GM20000 (cell line): ENCODE measurements at regions not wholly inside any gene's neighbourhood (a gene's known extent, or its start where the extent isn't known, plus 50 kb on each side); places are given as distances from the start of the nearest gene placed in this dataset.
A peak's percentile ranks its signal among the peaks of the same experiment; 100 is the strongest.
"Not testable (repeated sequence)": the region's sequence is repeated elsewhere in the genome, so short reads cannot be mapped to it uniquely, and the experiment has no call there.

Experiments
- DNase-seq: peaks from one replicate; pipeline ENCODE4 v3.0.0; 2012; ENCODE audit warnings: low spot score
- TF ChIP-seq, protein P1 (sequence below): IDR thresholded peaks from 2 replicates; pipeline ENCODE4 v1.5.1; 2012; ENCODE audit warnings: mild to moderate bottlenecking, control low read depth; ENCODE audit errors: extremely low read depth, missing control alignments

DNA sequence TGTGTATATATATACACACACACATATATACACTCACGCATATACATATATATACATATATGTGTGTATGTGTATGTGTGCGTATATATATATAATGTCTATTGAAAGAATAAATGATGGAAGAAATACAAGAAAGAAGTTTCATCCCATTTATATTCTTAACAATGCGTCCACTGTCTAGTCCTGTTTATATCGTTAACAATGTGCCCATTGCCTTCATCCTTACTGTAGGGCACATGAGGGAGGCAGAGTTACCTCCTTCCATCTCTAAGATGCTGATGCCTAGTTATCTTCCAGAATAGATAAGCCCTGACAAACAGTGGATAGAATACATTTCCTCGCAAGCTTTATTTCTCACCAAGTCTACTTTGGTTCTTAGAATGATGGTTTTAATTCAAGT, 389.8 kb upstream of the SEMA6A start:
- no peak for DNase-seq
- TF ChIP-seq, protein P1, sequence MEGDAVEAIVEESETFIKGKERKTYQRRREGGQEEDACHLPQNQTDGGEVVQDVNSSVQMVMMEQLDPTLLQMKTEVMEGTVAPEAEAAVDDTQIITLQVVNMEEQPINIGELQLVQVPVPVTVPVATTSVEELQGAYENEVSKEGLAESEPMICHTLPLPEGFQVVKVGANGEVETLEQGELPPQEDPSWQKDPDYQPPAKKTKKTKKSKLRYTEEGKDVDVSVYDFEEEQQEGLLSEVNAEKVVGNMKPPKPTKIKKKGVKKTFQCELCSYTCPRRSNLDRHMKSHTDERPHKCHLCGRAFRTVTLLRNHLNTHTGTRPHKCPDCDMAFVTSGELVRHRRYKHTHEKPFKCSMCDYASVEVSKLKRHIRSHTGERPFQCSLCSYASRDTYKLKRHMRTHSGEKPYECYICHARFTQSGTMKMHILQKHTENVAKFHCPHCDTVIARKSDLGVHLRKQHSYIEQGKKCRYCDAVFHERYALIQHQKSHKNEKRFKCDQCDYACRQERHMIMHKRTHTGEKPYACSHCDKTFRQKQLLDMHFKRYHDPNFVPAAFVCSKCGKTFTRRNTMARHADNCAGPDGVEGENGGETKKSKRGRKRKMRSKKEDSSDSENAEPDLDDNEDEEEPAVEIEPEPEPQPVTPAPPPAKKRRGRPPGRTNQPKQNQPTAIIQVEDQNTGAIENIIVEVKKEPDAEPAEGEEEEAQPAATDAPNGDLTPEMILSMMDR, result no peak

DNA sequence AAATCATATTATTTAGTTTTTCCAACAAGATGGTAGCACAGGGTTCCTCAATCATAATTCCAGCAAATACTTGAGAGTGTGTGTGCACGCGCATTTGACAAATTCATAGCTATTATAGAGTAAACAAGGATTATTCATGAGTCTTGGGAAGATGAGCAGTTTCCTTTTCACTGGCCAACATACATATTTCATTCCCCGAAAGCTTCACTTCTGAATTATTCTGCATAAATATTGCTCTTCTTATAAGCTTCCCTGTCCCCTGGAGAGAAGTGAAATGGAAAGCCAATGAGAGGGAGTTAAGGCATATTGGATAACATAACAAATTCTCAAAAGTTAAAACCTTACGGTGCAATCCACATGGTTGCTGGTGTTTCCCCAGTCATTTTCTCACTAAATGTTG, 386.4 kb upstream of the SEMA6A start:
- TF ChIP-seq, protein P1, result no peak

DNA sequence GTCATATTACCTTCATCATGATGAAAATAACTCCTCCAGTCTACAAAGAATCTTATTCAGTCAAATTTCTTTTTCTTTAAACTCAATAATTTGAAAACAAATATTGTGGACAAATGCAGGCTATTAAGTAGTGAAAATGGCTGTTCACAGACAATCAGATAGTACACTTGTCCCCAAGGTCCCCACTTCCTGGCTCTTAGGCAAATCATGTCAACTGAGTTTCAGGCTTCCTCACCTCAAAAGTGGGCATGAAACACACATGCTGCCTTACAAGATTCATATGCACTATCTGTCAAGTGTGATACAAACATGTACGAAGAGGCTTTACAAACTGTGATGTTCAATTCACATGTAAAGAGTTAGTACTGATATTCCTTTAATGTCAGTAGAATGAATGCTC, 385.2 kb upstream of the SEMA6A start:
- TF ChIP-seq, protein P1, result no peak
- no peak for DNase-seq

More for the DNA sequence above, 386.4 kb upstream of the SEMA6A start:
- no peak for DNase-seq

GRCh38 chr5:116953251-116953930, 378.8 kb upstream of the SEMA6A start:
- TF ChIP-seq, protein P1, result no peak

GRCh38 chr5:116951219-116951618, 376.6 kb upstream of the SEMA6A start:
- TF ChIP-seq, protein P1, result no peak
- DNase-seq, result no peak

More at GRCh38 chr5:116953251-116953930, 378.8 kb upstream of the SEMA6A start:
- no peak for DNase-seq

GRCh38 chr5:116947691-116948528, 373.3 kb upstream of the SEMA6A start:
- DNase-seq, result peak; percentile 65

DNA sequence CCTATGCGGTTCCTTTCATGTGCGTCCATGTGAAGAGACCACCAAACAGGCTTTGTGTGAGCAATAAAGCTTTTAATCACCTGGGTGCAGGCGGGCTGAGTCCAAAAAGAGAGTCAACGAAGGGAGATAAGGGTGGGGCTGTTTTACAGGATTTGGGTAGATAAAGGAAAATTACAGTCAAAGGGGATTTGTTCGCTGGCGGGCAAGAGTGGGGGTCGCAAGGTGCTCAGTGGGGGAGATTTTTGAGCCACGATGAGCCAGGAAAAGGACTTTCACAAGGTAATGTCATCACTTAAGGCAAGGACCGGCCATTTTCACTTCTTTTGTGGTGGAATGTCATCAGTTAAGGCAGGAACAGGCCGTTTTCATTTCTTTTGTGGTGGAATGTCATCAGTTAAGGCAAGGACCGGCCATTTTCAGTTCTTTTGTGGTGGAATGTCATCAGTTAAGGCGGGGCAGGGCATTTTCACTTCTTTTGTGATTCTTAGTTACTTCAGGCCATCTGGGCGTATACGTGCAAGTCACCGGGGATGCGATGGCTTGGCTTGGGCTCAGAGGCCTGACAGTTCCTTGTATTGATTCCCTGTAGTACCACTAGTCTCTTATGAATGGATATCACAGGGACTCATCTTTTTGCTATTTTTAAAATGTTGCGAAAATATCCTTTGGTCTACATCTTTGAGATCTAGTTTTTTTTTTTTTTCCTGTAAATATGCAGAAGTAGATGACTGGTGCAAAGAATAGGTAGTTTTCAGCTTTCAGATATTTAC, 371.2 kb upstream of the SEMA6A start:
- not testable (repeated sequence) for DNase-seq

More at GRCh38 chr5:116947691-116948528, 373.3 kb upstream of the SEMA6A start:
- TF ChIP-seq, protein P1, result peak; percentile 70
